GM18519 (cell line): ENCODE measurements at regions not wholly inside any gene's neighbourhood (a gene's known extent, or its start where the extent isn't known, plus 50 kb on each side); places are given as distances from the start of the nearest gene placed in this dataset.
A peak's percentile ranks its signal among the peaks of the same experiment; 100 is the strongest.

Experiments used
- ATAC-seq: cut with Tn5 transposase; IDR thresholded peaks from one replicate; pipeline ENCODE4 v1.9.1; 2021; ENCODE audit warnings: mild to moderate bottlenecking, moderate library complexity; ENCODE audit not compliant: unreplicated experiment, low FRiP score

DNA sequence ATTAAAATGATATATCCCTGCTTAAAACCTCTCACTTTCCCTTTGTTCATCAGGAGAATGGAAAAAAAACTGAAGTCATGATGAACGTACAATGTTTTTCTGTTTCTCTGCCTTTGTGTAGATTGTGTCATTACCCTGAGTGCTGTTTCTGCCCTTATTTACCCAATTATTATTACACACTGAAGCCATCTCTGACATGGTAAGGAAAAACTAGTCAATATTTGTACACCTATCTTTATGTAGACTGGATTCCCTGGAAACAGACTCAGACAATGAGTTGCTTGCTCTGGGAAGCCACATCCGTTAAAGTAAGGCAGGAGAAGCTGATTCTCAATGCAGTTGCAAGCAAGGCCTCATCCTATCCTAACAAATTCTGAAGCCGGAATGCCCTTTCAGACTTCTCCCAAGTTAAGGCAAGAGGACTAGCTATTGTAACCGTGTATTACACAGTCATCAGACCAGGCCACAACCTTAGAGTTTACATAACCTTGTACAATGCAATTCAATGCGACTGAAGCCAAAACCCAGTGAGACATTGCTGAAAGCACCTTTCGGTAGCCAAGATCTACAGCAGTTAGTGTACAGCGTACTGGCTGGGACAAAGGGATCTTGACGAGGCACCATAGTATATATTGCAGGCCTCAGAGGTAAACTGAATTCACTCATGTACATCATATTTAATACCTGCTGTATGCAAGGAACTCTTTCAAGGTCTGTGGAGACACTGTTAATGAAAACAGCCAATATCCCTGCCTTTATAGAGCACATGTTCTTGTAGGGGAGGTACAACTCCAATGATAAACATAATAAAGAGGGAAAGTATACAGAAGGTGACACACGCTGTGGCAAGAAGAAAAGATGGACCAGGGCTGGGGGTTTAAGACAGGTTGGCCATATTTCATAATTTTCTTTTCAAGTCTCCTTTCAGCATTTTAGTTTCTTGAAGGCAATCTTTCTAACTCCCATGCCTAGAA, 1040.8 kb upstream of the SEMA6D start:
- ATAC-seq, result no peak

GRCh38 chr15:46677491-46677890, 1039.8 kb upstream of the SEMA6D start:
- ATAC-seq, result no peak

DNA sequence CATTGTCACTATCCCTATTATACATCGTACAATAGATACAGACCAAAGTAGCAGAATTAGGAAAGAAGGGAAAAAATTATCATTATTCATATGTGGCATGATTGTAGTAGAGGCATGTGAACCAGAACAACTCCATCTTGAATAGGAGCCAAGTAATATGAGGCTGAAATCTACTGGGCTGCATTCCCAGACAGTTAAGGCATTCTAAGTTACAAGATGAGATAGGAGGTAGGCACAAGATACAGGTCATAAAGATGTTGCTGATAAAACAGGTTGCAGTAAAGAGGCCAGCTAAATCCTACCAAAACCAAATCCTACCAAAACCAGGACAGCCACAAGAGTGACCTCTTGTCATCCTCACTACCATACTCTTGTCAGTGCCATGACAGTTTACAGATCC, 1035.4 kb upstream of the SEMA6D start:
- ATAC-seq, result no peak

DNA sequence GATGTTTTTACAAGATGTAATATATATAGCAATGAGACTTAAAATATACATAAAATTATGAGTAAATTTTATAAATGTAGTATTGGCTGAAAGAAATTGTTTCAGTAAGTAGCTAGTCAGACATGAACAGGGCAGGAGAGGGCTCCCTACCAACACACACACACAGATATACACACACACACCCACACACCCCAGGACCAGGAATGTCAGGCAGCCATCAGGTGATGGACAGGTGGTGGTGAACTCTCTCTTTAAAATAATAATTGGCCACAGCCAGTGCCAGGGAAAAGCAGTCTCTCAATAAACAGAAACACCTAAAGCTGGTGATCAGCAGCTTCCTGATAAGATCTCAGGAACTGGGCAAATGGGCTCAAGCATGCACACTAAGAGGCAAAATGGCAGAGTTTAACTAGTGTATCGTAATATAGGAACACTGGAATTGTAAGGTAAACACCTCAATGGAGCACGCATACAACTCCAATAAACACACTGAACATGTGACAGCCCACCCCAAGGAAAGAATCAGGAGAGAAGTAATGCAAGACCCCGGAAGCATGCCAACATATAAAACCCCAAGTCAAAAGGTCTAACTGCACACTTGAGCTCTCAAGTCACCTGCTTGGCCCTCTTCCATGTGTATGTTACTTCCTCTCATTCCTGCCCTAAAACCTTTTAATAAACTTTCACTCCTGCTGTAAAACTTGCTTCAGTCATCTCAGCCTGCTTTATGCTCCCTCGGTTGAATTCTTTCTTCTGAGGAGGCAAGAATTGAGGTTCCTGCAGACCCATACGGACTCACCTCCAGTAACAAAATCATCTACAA, 1034.1 kb upstream of the SEMA6D start:
- ATAC-seq, result no peak

- ATAC-seq, result no peak
Measured at GRCh38 chr15:46685096-46685495, 1032.2 kb upstream of the SEMA6D start.

GRCh38 chr15:46685681-46686080, 1031.6 kb upstream of the SEMA6D start:
- ATAC-seq, result no peak

DNA sequence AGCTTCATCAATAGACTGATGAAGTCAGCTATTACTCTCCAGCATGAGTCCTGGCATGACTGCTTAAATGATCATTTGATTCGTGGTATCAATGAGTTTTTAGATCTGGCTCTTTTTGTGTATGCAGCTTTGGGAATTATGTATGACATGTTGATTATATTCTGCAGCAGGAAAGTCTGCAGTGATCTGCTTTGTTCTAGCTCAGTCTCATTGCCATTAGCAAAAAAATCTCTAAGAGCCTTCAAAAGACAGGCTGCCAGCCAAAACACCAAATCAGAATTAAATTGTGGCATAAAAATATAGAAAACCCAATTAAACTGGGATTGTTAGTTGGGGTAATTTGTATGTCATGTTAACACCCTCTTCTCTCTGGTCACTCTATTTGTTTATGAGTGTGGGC, 1021.0 kb upstream of the SEMA6D start:
- ATAC-seq, result no peak

GRCh38 chr15:46701346-46701745, 1016.0 kb upstream of the SEMA6D start:
- no peak for ATAC-seq

GRCh38 chr15:46701896-46702295, 1015.4 kb upstream of the SEMA6D start:
- no peak for ATAC-seq

- ATAC-seq, result peak; percentile 67
Measured at GRCh38 chr15:46703020-46703861, 1014.1 kb upstream of the SEMA6D start.

GRCh38 chr15:46703871-46704637, 1013.3 kb upstream of the SEMA6D start:
- peak; percentile 60 for ATAC-seq

DNA sequence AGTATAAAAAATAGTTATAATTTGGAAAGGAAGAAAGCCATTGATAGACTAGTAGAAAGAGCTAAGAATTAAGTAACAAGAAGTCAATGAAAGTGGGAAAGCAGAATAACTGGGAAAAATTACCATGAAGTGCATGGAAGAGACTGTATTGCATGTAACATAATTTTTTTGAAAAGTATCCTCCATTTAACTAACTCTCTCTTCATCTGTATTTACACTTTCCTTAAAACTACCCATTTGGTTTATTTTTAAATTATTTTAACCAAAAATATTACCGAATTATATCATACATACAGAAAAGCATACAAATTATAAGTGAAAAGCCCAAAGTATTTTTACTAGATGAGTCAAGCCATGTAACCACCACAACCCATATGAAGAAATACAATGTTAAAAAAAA, 1009.9 kb upstream of the SEMA6D start:
- ATAC-seq, result no peak

DNA sequence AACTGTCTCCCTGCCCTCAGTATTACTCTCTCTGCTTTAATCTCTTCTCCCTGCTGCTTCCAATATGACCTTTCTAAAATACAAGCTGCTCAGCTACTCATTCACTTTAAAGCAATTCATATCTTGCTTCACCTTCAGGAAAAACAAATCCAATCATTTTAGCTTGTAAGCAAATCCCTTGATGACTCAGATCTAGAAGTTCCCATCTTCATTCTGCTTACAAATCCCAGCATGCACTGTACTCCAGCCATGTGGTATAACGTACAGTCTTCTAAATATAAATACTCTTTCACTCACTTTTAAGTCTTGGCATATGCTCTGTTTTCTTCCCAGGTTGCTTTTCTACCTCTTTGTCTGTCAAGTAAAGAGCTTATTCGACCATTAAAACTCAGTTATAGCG, 1009.1 kb upstream of the SEMA6D start:
- ATAC-seq, result no peak

- no peak for ATAC-seq
Measured at GRCh38 chr15:46709460-46710083, 1007.7 kb upstream of the SEMA6D start.

DNA sequence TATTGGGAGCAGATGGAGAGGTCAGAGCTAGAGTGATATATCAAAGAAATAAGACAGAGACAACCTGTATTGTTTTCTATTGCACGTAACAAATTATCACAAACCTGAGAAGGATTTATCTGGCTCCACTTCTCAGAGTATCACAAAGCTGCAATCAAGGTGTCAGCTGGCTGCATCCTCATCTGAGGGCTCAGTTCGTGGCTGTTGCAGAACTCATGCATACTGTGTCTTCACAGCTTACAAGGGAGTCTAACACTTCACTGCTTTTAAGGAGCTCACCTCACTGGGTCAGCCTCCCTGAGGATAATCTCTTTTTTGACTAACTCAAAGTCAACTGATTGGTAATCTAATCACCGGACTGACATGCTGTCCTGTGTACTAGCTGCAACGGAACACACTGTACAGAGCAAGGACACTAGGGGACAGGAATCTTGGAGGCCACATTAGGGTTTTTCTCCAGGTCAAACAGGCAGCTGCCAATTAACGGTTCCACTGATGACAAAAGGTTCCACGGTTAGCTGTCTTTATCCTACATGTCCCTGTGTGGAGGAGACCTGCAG, 1006.8 kb upstream of the SEMA6D start:
- no peak for ATAC-seq

DNA sequence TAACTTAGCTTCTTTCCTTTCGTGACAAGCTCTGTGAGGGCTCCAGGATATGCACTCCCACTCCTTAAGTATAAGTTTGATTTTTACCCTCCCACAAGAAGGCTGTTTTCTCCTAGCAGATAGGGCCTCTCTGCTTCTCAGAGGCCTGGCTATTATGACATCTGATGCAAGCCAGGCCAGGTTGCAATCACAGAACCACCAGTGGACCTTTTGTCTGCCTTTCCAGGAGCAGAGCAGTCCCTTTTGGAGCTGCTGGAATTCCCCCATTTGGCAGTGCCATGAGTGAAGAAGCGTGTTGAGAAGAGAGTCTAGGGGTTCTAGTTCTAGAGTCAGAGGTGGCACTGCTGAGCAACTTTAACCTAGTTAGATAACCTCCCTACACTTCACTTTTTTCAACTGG, 1004.3 kb upstream of the SEMA6D start:
- no peak for ATAC-seq

- ATAC-seq, result no peak
Measured at GRCh38 chr15:46714950-46715349, 1002.4 kb upstream of the SEMA6D start.

DNA sequence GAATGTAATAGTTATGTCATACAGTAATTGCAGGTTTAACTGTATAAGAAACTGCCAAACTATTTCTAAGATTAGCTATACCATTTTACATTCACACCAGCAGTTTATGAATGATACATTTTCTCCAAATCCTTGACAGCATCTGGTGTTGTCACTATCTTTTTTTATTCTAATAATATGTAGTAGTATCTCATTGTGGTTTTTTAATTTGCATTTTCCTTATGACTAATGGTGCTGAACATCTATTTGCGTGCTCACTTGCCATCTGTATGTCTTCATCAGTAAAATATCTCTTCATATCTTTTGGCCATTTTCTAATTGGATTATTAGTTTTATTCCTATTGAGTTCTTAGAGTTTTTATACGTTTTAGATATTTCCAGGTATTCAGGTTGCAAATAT, 994.0 kb upstream of the SEMA6D start:
- ATAC-seq, result peak; percentile 69

DNA sequence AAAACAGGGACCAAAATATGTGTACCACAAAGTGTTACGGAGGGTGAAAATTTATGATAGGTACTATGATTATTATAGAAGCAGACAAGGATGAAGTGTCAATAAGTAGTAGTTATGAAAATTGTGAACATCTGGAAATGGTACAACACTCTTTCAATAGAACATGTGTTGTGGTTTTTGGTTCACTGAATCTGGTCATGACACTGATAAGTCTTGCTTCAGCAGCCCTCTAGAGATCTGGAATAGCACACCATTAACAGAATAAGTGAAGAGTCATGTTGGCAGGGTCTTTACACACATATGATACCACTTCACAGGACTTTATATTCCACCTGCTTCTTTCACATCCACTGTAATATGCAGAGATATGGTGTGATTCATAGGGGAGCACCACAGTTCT, 985.2 kb upstream of the SEMA6D start:
- ATAC-seq, result peak; percentile 77
